Thymus (tissue), 11 donors: ENCODE measurements at regions not wholly inside any gene's neighbourhood (a gene's known extent, or its start where the extent isn't known, plus 50 kb on each side); places are given as distances from the start of the nearest gene placed in this dataset.

ENCODE experiments used
- DNase-seq, 9 donors: peaks; one replicate each; pipeline ENCODE4 v3.0.0-alpha.2; 2013; ENCODE audit warnings: low spot score in 9 of 9, low read depth in 6 of 9, missing footprints in 1 of 9
- H3K27ac ChIP-seq, 2 donors: one replicate each; pipeline ENCODE4 v1.5.1; 2013; ENCODE audit warnings: control low read depth in 1 of 2, low read depth in 1 of 2, low read length in 1 of 2, mild to moderate bottlenecking in 1 of 2, moderate library complexity in 1 of 2
- H3K27me3 ChIP-seq, 2 donors: one replicate each; pipeline ENCODE4 v1.5.1; 2013; ENCODE audit warnings: low read length in 1 of 2; ENCODE audit not compliant: control insufficient read depth in 2 of 2, insufficient read depth in 1 of 2
- H3K36me3 ChIP-seq, 2 donors: one replicate each; pipeline ENCODE4 v1.5.1; 2013; ENCODE audit warnings: low read length in 1 of 2, mild to moderate bottlenecking in 1 of 2, moderate library complexity in 1 of 2; ENCODE audit not compliant: control insufficient read depth in 2 of 2, insufficient read depth in 2 of 2
- H3K4me1 ChIP-seq, 2 donors: one replicate each; pipeline ENCODE4 v1.5.1; 2013; ENCODE audit warnings: low read length in 2 of 2; ENCODE audit not compliant: control insufficient read depth in 2 of 2, insufficient read depth in 2 of 2
- H3K4me3 ChIP-seq, 2 donors: one replicate each; pipeline ENCODE4 v1.5.1; 2013; ENCODE audit warnings: low read length in 2 of 2, control low read depth in 1 of 2, mild to moderate bottlenecking in 1 of 2
- H3K9me3 ChIP-seq, 2 donors: one replicate each; pipeline ENCODE4 v1.5.1; 2013; ENCODE audit warnings: low read length in 1 of 2, mild to moderate bottlenecking in 1 of 2; ENCODE audit not compliant: control insufficient read depth in 2 of 2, insufficient read depth in 1 of 2
- WGBS: extraction: QIAGEN DNeasy Blood & Tissue Kit; methylation state at CpG from one replicate; pipeline ENCODE4 v1.1.7; 2013; 5-methylcytosine and 5-hydroxymethylcytosine counted together
- donor health status: healthy.

GRCh38 chr6:169839898-169840631, 88.6 kb downstream of the ERMARD start:
- Histone ChIP-seq H3K4me3 (no peak overlapping the region), H3K9me3 (no peaks in the 10 kb centered on the region), H3K36me3 (no peaks in the 10 kb centered on the region), H3K4me1 (no peaks in the 10 kb centered on the region), H3K27ac (no peak overlapping the region), H3K27me3 (peaks cover 0 to 17% of the 10 kb centered on the region in 2 donors)
- no peak for DNase-seq
- WGBS = 88% methylated on average over 25 of the region's 25 CpGs

GRCh38 chr6:169839493-169839892, 88.1 kb downstream of the ERMARD start:
- H3K27ac ChIP-seq = no peak overlapping the region
- H3K36me3 ChIP-seq = no peaks in the 10 kb centered on the region
- H3K27me3 ChIP-seq = peaks cover 0 to 17% of the 10 kb centered on the region in 2 donors
- DNase-seq = no peak
- H3K4me3 ChIP-seq = no peak overlapping the region
- H3K9me3 ChIP-seq = no peaks in the 10 kb centered on the region
- H3K4me1 ChIP-seq = no peaks in the 10 kb centered on the region
- WGBS = 93% methylated on average over 10 of the region's 10 CpGs

- no peaks in the 10 kb centered on the region for H3K36me3 ChIP-seq
- no peak for DNase-seq
- no peaks in the 10 kb centered on the region for H3K4me1 ChIP-seq
- no peak overlapping the region for H3K27ac ChIP-seq
- no peak overlapping the region for H3K4me3 ChIP-seq
- H3K27me3 ChIP-seq = peaks cover 0 to 16% of the 10 kb centered on the region in 2 donors
- no peaks in the 10 kb centered on the region for H3K9me3 ChIP-seq
- WGBS = 96% methylated on average over 27 of the region's 27 CpGs
Measured at GRCh38 chr6:169839029-169839481, 87.6 kb downstream of the ERMARD start.

- H3K4me1 ChIP-seq = no peaks in the 10 kb centered on the region
- no peak overlapping the region for H3K4me3 ChIP-seq
- WGBS = 94% methylated on average over 27 of the region's 27 CpGs
- no peak for DNase-seq
- H3K27ac ChIP-seq = no peak overlapping the region
- H3K27me3 ChIP-seq = peaks cover 0 to 18% of the 10 kb centered on the region in 2 donors
- H3K36me3 ChIP-seq = no peaks in the 10 kb centered on the region
- no peaks in the 10 kb centered on the region for H3K9me3 ChIP-seq
Measured at GRCh38 chr6:169838346-169839028, 87.1 kb downstream of the ERMARD start.

GRCh38 chr6:169837529-169838250, 86.3 kb downstream of the ERMARD start:
- no peak for DNase-seq
- no peaks in the 10 kb centered on the region for H3K4me1 ChIP-seq
- 90% methylated on average over 17 of the region's 17 CpGs for WGBS
- no peaks in the 10 kb centered on the region for H3K36me3 ChIP-seq
- no peak overlapping the region for H3K27ac ChIP-seq
- no peak overlapping the region for H3K4me3 ChIP-seq
- H3K27me3 ChIP-seq = peaks cover 0 to 17% of the 10 kb centered on the region in 2 donors
- no peaks in the 10 kb centered on the region for H3K9me3 ChIP-seq

GRCh38 chr6:169833258-169833794, 81.9 kb downstream of the ERMARD start:
- no peak for DNase-seq
- Histone ChIP-seq H3K27ac (no peak overlapping the region), H3K9me3 (no peaks in the 10 kb centered on the region), H3K4me3 (no peak overlapping the region), H3K4me1 (no peaks in the 10 kb centered on the region), H3K27me3 (peaks cover 0 to 26% of the 10 kb centered on the region in 2 donors), H3K36me3 (no peaks in the 10 kb centered on the region)
- WGBS = 94% methylated on average over 7 of the region's 7 CpGs

GRCh38 chr6:169832247-169832948, 81.0 kb downstream of the ERMARD start:
- no peak for DNase-seq
- no peak overlapping the region for H3K4me3 ChIP-seq
- H3K4me1 ChIP-seq = no peaks in the 10 kb centered on the region
- H3K27me3 ChIP-seq = peaks cover 0 to 25% of the 10 kb centered on the region in 2 donors
- H3K27ac ChIP-seq = no peak overlapping the region
- no peaks in the 10 kb centered on the region for H3K9me3 ChIP-seq
- H3K36me3 ChIP-seq = no peaks in the 10 kb centered on the region
- 77% methylated on average over 4 of the region's 4 CpGs for WGBS

- Histone ChIP-seq H3K9me3 (no peaks in the 10 kb centered on the region), H3K36me3 (no peaks in the 10 kb centered on the region), H3K27me3 (peaks cover 0 to 25% of the 10 kb centered on the region in 2 donors), H3K27ac (no peak overlapping the region), H3K4me3 (no peak overlapping the region), H3K4me1 (no peaks in the 10 kb centered on the region)
- WGBS = 39% methylated on average over 32 of the region's 32 CpGs
- peak in 7 of 9 donors; percentile 25 to 73 (median 42) for DNase-seq
Measured at GRCh38 chr6:169831450-169832246, 80.2 kb downstream of the ERMARD start.
